Stimulated activated CD8-positive, alpha-beta memory T cell treated with anti-CD3 and anti-CD28 coated beads, Interleukin-2, amount 100 ng/mL, for 48 hours (primary cell): ENCODE measurements at regions not wholly inside any gene's neighbourhood (a gene's known extent, or its start where the extent isn't known, plus 50 kb on each side); places are given as distances from the start of the nearest gene placed in this dataset.

Source experiments
- DNase-seq, 2 donors: peaks; one replicate each; pipeline ENCODE4 v3.0.0-alpha.2; 2020; ENCODE audit warnings: low read depth in 2 of 2

GRCh38 chr2:41840702-41841551 lies 206.9 kb upstream of the PKDCC start:
- peak; percentile 85 to 96 for DNase-seq

- DNase-seq, result no peak
Measured at GRCh38 chr2:41846962-41847361, 200.9 kb upstream of the PKDCC start.

- DNase-seq, result no peak
Measured at GRCh38 chr2:41847744-41848441, 199.9 kb upstream of the PKDCC start.

- no peak for DNase-seq
Measured at GRCh38 chr2:41851554-41851953, 196.3 kb upstream of the PKDCC start.

GRCh38 chr2:41853427-41854191 lies 194.2 kb upstream of the PKDCC start:
- DNase-seq, result no peak

GRCh38 chr2:41854227-41854626 lies 193.6 kb upstream of the PKDCC start:
- no peak for DNase-seq

GRCh38 chr2:41856946-41857345 lies 190.9 kb upstream of the PKDCC start:
- DNase-seq, result no peak

GRCh38 chr2:41859615-41860514 lies 188.0 kb upstream of the PKDCC start:
- no peak for DNase-seq

- DNase-seq, result no peak
Measured at GRCh38 chr2:41863062-41863461, 184.8 kb upstream of the PKDCC start.

- DNase-seq, result no peak
Measured at GRCh38 chr2:41865263-41865662, 182.6 kb upstream of the PKDCC start.

GRCh38 chr2:41867553-41867952 lies 180.3 kb upstream of the PKDCC start:
- DNase-seq, result no peak

GRCh38 chr2:41869542-41870264 lies 178.1 kb upstream of the PKDCC start:
- peak; percentile 59 to 69 for DNase-seq

GRCh38 chr2:41870265-41870585 lies 177.6 kb upstream of the PKDCC start:
- DNase-seq, result no peak

GRCh38 chr2:41871080-41871479 lies 176.7 kb upstream of the PKDCC start:
- DNase-seq, result no peak

GRCh38 chr2:41872646-41873045 lies 175.2 kb upstream of the PKDCC start:
- no peak for DNase-seq

GRCh38 chr2:41873102-41874031 lies 174.5 kb upstream of the PKDCC start:
- DNase-seq, result no peak

GRCh38 chr2:41877114-41877678 lies 170.6 kb upstream of the PKDCC start:
- DNase-seq, result no peak

- DNase-seq, result no peak
Measured at GRCh38 chr2:41878056-41878455, 169.8 kb upstream of the PKDCC start.

GRCh38 chr2:41878716-41879234 lies 169.0 kb upstream of the PKDCC start:
- no peak for DNase-seq
